ENCODE measurements at regions not wholly inside any gene's neighbourhood (a gene's known extent, or its start where the extent isn't known, plus 50 kb on each side); places are given as distances from the start of the nearest gene placed in this dataset.

DNA sequence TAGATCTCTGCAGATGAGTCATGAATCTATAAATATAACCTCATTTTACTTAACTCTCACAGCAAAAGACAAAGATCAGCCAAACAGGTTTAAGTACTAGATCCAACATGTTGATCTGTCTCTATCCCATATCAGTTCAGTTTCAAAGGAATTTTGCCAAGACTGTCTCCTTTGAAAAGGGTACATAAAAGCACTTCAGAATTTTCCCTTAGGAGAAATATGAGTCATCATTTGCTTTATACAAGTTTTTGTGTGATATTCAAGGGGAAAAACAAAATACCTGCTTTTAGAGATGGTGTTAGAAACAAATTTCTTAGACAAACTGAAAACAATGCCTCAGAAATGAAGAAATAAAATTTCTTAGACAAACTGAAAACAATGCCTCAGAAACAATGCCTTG, 73.5 kb upstream of the LRRC7 start:
- TF ChIP-seq, protein P1, sequence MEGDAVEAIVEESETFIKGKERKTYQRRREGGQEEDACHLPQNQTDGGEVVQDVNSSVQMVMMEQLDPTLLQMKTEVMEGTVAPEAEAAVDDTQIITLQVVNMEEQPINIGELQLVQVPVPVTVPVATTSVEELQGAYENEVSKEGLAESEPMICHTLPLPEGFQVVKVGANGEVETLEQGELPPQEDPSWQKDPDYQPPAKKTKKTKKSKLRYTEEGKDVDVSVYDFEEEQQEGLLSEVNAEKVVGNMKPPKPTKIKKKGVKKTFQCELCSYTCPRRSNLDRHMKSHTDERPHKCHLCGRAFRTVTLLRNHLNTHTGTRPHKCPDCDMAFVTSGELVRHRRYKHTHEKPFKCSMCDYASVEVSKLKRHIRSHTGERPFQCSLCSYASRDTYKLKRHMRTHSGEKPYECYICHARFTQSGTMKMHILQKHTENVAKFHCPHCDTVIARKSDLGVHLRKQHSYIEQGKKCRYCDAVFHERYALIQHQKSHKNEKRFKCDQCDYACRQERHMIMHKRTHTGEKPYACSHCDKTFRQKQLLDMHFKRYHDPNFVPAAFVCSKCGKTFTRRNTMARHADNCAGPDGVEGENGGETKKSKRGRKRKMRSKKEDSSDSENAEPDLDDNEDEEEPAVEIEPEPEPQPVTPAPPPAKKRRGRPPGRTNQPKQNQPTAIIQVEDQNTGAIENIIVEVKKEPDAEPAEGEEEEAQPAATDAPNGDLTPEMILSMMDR (IDR thresholded peaks at IDR 0.05; ENCODE audit: poor library complexity, severe bottlenecking) = no peak
- no peak for TF ChIP-seq EP300 (conservative IDR thresholded peaks at IDR 0.05; ENCODE audit: poor library complexity, severe bottlenecking)
- TF ChIP-seq EZH2 (IDR thresholded peaks at IDR 0.05; ENCODE audit: borderline replicate concordance, insufficient read depth, low read length, poor library complexity, severe bottlenecking) = no peak
- TF ChIP-seq RAD21 (conservative IDR thresholded peaks at IDR 0.05) = no peak
